Breast epithelium (tissue), 3 donors: ENCODE measurements at regions not wholly inside any gene's neighbourhood (a gene's known extent, or its start where the extent isn't known, plus 50 kb on each side); places are given as distances from the start of the nearest gene placed in this dataset.
"Not testable (repeated sequence)": the region's sequence is repeated elsewhere in the genome, so short reads cannot be mapped to it uniquely, and the experiment has no call there.

Source experiments
- POLR2A ChIP-seq: fragments of 450-650 bp; IDR thresholded peaks from one replicate; pipeline ENCODE4 v1.6.1; 2016; ENCODE audit warnings: antibody characterized with exemption, mild to moderate bottlenecking, moderate library complexity
- POLR2AphosphoS5 ChIP-seq, 3 donors: sonication (generic); formaldehyde crosslinking; IDR thresholded peaks; one replicate each; pipeline ENCODE4 v1.6.1; 2017; ENCODE audit warnings: antibody characterized with exemption in 3 of 3
- TF ChIP-seq, protein P1 (sequence below), 3 donors: fragments of 450-650 bp; IDR thresholded peaks; one replicate each; pipeline ENCODE4 v1.5.1; 2016 to 2017; ENCODE audit warnings: antibody characterized with exemption in 3 of 3, mild to moderate bottlenecking in 3 of 3, moderate library complexity in 3 of 3

- TF ChIP-seq, protein P1, sequence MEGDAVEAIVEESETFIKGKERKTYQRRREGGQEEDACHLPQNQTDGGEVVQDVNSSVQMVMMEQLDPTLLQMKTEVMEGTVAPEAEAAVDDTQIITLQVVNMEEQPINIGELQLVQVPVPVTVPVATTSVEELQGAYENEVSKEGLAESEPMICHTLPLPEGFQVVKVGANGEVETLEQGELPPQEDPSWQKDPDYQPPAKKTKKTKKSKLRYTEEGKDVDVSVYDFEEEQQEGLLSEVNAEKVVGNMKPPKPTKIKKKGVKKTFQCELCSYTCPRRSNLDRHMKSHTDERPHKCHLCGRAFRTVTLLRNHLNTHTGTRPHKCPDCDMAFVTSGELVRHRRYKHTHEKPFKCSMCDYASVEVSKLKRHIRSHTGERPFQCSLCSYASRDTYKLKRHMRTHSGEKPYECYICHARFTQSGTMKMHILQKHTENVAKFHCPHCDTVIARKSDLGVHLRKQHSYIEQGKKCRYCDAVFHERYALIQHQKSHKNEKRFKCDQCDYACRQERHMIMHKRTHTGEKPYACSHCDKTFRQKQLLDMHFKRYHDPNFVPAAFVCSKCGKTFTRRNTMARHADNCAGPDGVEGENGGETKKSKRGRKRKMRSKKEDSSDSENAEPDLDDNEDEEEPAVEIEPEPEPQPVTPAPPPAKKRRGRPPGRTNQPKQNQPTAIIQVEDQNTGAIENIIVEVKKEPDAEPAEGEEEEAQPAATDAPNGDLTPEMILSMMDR (IDR thresholded peaks at IDR 0.05) = not testable (repeated sequence)
- TF ChIP-seq POLR2A; POLR2AphosphoS5 (IDR thresholded peaks at IDR 0.05): not testable (repeated sequence)
Measured at GRCh38 chr14:92226166-92226565, 96.8 kb upstream of the SLC24A4 start.
